COLO668 (cell line): ENCODE measurements at regions not wholly inside any gene's neighbourhood (a gene's known extent, or its start where the extent isn't known, plus 50 kb on each side); places are given as distances from the start of the nearest gene placed in this dataset.

ENCODE experiments used
- DNase-seq: peaks from one replicate; lab custom pipeline; 2025; ENCODE audit not compliant: unreplicated experiment; lab: John Stamatoyannopoulos, UW

DNA sequence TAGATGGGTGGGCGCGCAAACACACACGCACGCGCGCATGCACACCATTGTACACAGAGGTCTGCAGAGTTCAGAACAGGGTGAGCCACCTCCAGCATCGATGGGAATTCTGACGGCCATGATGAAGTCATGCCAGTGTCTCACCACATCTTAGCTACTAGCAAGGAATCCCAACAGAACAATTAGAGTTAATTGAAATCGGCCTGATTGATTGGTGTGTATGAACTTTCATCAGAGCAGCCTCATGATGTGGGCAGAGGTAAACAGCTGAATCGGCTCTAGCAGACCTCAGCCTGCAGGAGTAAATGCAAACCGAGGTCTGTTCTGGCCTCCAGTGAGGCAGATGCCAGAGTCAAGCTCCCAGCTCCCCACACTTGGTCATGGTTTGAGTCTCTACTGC is 200.6 kb downstream of the CBLN1 start:
- no peak for DNase-seq

- DNase-seq, result no peak
These were observed 203.1 kb downstream of the CBLN1 start for GRCh38 chr16:49078571-49078970.

DNA sequence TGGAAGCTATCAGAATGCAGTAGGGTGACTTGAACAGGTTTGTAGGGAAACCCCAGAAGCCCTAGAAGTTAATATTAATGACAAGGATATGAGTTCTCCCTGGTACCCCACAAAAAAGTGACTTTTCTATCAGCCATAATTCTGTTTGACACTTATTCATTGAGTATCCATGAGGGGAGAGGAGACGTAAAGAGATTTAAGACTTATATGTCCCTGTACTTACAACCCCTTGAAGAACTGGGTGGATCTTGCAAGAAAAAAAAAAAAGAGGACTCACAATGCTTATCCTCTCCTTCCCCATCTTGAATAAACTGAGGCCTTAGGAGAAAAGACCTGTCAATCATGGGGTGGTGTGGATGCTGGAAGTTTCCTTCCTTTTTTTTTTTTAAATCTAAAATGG is 203.5 kb downstream of the CBLN1 start:
- DNase-seq, result no peak

DNA sequence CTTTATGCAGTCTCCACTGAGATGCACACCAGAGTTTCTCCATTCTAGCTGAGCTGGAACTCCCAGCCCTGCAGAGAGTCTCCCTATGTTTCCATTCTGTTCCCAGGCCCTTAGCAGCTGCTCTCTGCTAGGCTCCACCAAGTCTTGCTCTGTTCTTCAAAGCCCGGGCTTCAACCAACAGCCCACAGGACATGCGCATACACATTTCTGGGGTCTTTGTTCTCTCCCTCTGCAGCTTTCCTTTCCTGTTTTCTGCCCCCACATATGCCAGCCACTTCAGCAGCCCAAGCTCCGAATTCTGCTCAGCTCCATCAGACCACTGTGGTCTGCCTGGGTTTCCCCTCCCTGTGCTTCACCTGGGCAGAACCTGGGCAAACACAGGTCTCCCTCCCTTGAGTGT is 205.9 kb downstream of the CBLN1 start:
- no peak for DNase-seq

GRCh38 chr16:49068224-49068623 is 213.4 kb downstream of the CBLN1 start:
- no peak for DNase-seq

- DNase-seq, result no peak
These were observed 213.9 kb downstream of the CBLN1 start for GRCh38 chr16:49067776-49068175.

GRCh38 chr16:49061137-49061714 is 220.4 kb downstream of the CBLN1 start:
- DNase-seq, result no peak

GRCh38 chr16:49060728-49061127 is 220.9 kb downstream of the CBLN1 start:
- DNase-seq, result no peak

DNA sequence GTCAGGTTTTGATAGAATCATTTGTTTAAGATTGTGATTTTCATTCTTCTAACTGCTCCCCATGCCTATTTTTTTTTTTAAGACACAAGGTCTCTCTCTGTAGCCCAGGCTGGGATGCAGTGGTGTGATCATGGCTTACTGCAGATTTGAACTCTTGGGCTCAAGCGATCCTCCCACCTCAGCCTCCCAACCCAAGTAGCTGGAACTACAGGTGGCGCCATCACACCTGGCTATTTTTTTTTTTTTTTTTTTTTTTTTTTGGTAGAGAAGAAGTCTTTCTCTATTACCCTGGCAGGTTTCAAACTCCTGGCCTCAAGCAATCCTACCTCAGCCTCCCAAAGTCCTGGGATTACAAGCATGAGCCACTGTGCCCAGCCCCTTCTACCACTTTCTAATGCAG is 223.3 kb downstream of the CBLN1 start:
- no peak for DNase-seq

- no peak for DNase-seq
These were observed 223.7 kb downstream of the CBLN1 start for GRCh38 chr16:49057936-49058335.

DNA sequence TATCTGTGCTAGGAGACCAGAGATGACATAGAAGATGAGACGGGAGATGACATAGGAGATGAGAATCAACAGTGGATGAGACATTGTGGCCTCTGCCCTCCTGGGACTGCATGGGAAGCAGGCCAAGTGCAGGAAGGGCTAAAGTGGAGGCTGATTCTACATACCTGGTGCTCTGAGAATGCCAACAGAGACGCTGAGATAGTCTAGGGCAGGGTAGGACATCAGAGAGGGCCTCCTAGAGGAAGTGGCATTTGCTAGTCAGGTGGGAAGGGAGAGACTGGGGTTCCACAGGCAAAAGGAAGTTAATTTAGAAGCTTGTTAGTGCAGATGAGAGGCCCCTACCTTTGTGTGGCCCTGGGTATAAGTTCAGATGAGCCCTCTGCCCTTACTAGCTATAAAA is 224.2 kb downstream of the CBLN1 start:
- DNase-seq, result no peak

- DNase-seq, result no peak
These were observed 225.1 kb downstream of the CBLN1 start for GRCh38 chr16:49056546-49056945.

- DNase-seq, result no peak
These were observed 225.7 kb downstream of the CBLN1 start for GRCh38 chr16:49055824-49056545.

DNA sequence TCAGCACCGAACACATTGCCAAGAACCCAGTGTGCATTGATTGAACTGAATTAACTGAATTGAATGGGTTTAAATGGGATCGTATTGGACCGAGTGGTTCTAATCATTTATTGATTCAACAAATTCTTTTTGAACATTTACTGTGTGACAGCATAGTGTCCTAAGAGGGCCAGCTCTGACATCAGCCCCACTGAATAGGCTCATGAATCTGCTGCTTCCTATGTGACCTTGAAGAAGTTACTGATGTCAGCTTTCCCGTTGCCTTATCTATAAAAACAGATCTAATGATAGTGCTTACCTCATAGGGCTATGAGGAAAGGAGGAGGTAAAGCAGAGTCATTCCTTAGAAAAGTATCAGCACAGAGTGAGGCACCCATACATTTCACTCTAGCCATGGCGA is 226.3 kb downstream of the CBLN1 start:
- no peak for DNase-seq

DNA sequence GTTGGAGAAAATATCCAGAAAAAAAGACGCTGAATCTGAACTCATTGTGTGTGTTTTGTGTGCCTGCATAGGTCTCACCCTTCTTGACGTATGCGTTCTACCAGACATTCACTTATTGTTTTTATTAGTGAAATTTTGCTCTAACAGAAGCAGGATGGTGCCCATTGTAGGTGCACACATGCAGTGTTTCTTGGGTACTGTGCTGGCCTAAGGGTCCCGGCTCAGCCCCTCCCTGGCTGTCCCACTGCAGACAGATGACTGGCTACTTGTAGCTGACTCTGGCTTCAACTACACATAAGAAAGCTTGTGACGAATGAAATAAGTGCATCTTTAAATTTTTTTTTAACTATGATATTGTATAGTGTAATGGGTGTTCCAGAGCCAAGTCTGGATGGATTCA is 227.0 kb downstream of the CBLN1 start:
- DNase-seq, result no peak

- no peak for DNase-seq
These were observed 228.8 kb downstream of the CBLN1 start for GRCh38 chr16:49052846-49053245.

DNA sequence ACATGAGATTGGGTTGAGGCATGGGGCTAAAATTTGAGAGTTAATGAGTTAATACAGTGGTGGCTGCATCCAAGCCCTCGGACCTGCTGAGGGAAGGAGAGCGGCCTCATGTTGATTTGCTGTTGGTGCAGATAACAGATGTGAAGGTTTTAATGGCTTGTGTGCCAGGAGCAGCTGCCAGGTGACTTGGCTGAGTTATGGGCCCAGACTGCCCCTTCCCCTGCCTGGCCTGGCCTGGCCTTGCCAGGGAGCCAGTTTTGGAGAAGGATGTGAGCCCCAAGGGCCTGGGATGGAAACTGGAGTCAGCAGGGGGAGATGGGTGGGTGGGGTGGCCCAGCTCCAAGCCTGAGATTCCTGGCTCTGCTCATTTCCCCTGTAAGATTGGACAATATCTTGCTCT is 230.1 kb downstream of the CBLN1 start:
- no peak for DNase-seq

GRCh38 chr16:49050607-49051006 is 231.0 kb downstream of the CBLN1 start:
- DNase-seq, result no peak

- DNase-seq, result no peak
These were observed 232.0 kb downstream of the CBLN1 start for GRCh38 chr16:49049644-49050043.

DNA sequence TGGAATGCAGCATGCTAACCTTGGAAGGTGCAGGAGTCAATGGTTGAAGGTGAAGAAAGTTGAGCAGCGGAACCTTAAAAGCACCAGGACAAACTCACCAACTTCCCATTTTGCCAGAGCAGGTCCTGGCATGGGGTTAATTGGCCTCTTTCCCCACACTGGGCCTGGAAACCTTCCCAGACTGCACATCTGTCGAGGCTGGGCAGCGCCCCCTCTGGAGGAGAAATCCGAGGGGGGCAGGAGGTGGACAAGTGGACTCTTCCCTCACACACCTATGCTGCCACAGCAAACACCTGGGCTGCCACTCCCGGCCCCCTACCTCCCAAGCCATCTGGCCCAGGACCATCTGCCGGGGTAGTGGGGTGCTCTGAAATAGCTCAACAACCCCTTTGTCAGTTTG is 232.4 kb downstream of the CBLN1 start:
- no peak for DNase-seq

DNA sequence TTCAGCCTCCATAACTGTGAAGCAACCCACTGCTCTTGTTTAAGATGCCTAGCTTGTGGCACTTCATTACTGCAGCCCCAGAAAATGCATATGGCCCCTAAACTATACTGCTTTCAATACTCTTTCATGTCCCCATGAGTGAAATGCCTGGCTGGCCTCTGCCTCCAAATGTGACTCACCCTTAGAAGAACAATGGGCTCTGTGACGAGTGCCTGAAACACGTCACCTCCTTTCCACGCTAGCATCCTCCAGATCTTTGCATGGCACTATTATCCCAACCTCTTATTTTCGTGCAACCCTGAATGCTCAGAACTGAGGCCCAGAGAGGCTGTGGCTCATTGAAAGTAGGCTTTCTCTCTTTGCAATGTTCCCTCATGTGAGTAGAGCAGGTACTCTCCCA is 233.1 kb downstream of the CBLN1 start:
- DNase-seq, result no peak

- no peak for DNase-seq
These were observed 245.5 kb downstream of the CBLN1 start for GRCh38 chr16:49036126-49036525.

DNA sequence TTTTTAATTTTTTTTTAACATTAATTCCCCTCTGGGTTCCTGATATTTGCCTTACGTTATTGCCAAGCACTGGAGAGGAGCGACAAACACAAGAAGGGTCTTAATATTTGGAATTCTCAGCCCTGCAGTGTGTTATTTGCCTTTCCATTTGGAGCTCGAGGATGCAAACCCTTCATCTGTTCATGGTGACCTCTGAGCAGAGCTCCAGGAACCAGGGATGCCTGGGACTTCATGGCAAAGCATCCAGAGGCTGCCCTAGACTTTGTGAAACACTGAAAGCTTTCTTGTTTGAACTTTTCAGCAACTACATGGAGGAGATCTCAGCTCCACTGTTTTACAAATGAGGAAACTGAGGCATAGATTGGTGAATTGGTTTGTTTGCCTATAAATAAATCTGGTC is 254.2 kb downstream of the CBLN1 start:
- no peak for DNase-seq
